Astrocyte of the spinal cord (primary cell): ENCODE measurements at regions not wholly inside any gene's neighbourhood (a gene's known extent, or its start where the extent isn't known, plus 50 kb on each side); places are given as distances from the start of the nearest gene placed in this dataset.
A peak's percentile ranks its signal among the peaks of the same experiment; 100 is the strongest.
"Not testable (repeated sequence)": the region's sequence is repeated elsewhere in the genome, so short reads cannot be mapped to it uniquely, and the experiment has no call there.

Source experiments
- DNase-seq: peaks from one replicate; pipeline ENCODE4 v3.0.0; 2011; ENCODE audit warnings: low read depth, low spot score
- H3K4me3 ChIP-seq: 2 replicates; pipeline ENCODE4 v1.5.1; 2011; ENCODE audit warnings: low read depth, mild to moderate bottlenecking, low read length, moderate library complexity
- in situ Hi-C: cut with HindIII; loops from 2 replicates; pipeline ENCODE4 v1.10.0; 2017; ENCODE audit warnings: low sequenced_read_pairs
- TF ChIP-seq, protein P1 (sequence below): IDR thresholded peaks from 2 replicates; pipeline ENCODE4 v1.5.1; 2012; ENCODE audit warnings: low read depth, mild to moderate bottlenecking, low read length, inconsistent platforms

DNA sequence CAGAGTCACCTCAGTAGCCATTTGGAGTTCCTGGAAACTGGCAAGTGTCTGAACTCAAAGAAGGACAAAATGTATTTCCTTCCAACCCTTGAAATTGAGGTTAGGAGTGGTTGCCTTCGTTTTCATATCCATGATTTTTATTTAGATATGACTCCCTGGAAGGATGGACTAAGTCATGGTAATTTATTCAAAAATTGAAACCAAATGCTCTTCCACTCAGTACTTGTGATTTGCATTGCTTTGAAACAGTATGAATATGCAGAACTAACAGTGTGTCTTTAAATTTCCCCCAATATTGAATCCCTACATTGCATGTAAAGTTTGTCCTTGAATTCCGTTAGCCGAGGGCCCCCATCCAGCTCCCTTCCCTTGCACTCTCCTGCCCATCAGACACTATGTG, 112.1 kb upstream of the DNAH14 start:
- no peak for DNase-seq
- TF ChIP-seq, protein P1, sequence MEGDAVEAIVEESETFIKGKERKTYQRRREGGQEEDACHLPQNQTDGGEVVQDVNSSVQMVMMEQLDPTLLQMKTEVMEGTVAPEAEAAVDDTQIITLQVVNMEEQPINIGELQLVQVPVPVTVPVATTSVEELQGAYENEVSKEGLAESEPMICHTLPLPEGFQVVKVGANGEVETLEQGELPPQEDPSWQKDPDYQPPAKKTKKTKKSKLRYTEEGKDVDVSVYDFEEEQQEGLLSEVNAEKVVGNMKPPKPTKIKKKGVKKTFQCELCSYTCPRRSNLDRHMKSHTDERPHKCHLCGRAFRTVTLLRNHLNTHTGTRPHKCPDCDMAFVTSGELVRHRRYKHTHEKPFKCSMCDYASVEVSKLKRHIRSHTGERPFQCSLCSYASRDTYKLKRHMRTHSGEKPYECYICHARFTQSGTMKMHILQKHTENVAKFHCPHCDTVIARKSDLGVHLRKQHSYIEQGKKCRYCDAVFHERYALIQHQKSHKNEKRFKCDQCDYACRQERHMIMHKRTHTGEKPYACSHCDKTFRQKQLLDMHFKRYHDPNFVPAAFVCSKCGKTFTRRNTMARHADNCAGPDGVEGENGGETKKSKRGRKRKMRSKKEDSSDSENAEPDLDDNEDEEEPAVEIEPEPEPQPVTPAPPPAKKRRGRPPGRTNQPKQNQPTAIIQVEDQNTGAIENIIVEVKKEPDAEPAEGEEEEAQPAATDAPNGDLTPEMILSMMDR = no peak
- in situ Hi-C loops = no loop called here
- H3K4me3 ChIP-seq = no peak overlapping the region

DNA sequence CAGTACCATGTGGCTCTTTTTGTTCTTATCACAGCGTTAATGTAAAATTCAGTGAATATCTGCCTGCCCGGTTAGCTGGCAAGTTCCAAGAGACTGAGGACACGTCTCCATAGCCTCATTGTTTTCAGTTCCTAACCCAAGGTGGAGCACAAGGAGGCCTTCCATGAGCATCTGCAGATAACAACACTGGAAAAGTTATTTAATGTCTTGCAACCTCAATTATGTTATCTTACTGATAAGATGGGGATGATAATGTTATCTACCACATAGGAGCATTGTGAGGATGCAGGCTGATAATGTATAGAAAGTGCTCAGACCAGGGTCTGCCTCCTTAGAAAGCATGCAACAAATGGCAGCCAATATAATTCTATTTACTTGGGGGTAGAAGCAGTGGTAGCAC, 109.6 kb upstream of the DNAH14 start:
- in situ Hi-C loops = no loop called here
- no peak for DNase-seq
- no peak overlapping the region for H3K4me3 ChIP-seq
- TF ChIP-seq, protein P1 = no peak

DNA sequence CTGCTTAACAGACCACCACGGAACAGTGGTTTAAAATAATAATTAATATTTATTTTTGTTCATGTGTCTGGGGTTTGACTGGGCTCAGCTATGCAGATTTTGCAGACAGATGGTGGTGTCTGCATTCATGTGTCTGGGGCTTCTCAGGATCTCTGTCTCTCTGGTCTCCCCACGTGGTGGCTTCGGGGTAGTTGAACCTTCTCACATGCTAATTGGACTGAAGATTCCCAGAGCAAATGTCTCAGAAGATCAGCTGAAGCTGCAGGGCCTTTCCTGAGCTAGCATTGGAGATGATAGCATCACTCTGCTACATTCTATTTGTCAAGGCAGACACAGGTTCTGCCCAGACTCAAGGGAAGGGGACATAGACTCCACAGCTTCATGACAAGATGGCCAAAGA, 109.1 kb upstream of the DNAH14 start:
- no peak overlapping the region for H3K4me3 ChIP-seq
- no peak for DNase-seq
- TF ChIP-seq, protein P1 = no peak
- in situ Hi-C loops = no loop called here

DNA sequence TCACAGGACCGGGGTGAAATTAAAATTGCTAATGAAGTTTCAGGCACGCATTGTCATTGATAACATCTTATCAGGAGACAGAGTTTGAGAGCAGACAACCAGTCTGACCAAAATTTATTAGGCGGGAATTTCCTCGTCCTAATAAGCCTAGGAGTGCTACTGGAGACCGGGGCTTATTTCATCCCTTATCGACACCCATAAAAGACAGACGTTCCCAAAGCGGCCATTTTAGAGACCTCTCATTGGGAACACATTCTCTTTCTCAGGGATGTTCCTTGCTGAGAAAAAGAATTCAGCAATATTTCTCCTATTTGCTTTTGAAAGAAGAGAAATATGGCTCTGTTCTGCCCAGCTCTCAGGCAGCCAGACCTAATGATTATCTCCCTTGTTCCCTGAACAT, 107.7 kb upstream of the DNAH14 start:
- DNase-seq, in situ Hi-C loops, H3K4me3 ChIP-seq: not testable (repeated sequence)

DNA sequence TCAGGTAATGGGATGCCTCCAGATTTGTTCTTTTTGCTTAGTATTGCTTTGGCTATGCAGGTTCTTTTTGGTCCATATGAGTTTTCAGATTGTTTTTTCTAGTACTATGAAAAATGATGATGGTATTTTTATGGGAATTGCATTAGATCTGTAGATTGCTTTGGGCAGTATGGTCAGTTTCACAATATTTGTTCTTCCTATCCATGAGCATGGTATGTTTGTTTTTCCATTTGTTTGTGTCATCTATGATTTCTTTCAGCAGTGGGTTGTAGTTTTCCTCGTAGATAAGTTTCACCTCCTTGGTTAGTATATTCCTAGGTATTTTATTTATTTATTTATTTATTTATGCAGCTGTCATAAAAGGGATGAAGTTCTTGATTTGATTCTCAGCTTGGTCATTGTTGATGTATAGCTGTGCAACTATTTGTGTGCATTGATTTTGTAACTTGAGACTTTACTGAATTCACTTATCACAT, 103.9 kb upstream of the DNAH14 start:
- TF ChIP-seq, protein P1 = no peak
- H3K4me3 ChIP-seq = no peak overlapping the region
- DNase-seq = no peak
- in situ Hi-C loops = no loop called here

DNA sequence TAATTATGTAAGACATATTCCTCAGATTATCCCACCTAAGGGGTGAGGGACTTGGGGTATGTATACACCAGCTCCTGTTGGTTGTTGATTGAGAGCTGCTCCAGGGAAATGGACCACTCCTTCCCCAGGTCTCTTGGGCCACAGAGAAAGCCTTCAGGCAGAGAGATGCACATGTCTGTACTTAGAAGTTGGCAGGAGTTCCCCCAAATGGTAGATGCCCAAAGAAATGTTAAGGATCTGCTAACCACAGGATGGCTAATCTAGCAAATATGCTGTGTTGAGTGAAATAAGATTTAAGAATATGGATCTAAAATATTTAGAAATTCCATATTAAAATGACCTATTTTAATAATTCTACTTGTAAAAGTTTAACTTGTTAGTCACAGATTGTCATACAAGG, 100.8 kb upstream of the DNAH14 start:
- DNase-seq = peak; percentile 23
- in situ Hi-C loops = no loop called here
- no peak overlapping the region for H3K4me3 ChIP-seq
- TF ChIP-seq, protein P1 = no peak

DNA sequence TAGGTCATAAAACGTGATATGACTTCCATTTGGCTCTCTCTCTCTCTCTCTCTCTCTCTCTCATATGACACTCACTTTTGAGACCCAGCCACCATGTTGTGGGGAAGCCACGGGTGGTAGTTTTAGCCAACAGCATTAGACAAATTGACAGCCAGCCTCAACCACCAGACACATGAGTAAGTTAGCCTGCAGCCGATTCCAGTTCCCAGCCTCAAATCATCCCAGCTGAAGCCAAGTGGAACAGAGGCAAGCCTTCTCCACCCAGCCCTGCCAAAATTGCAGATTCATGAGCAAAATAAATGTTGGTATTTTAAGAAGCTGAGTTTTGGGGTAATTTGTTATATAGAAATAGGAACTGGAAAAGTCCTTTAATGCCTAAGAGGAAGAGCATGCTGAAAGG, 98.0 kb upstream of the DNAH14 start:
- no peak for DNase-seq
- in situ Hi-C loops = no loop called here
- no peak overlapping the region for H3K4me3 ChIP-seq
- TF ChIP-seq, protein P1 = no peak

DNA sequence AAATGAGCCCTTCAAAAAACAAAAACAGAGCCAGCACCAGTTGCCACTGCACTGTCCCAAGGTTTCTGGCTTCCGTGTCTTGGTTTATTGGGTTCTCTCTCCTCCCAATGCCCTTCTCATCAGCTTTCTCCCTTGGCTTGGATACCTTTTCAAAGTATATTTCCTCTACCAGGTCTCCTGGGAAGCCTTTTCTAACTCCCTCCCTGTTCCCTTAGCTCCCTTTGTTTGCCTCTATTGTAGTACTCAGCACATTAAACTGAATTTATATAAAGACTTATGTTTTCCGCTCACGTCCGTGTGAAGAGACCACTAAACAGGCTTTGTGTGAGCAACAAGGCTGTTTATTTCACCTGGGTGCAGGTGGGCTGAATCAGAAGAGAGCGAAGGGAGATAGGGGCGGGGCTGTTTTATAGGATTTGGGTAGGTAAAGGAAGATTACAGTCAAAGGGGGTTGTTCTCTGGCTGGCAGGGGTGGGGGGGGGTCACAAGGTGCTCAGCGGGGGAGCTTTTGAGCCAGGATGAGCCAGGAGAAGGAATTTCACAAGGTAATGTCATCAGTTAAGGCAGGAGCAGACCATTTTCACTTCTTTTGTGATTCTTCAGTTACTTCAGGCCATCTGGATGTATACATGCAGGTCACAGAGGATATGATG, 89.7 kb upstream of the DNAH14 start:
- in situ Hi-C loops, H3K4me3 ChIP-seq, DNase-seq: not testable (repeated sequence)

DNA sequence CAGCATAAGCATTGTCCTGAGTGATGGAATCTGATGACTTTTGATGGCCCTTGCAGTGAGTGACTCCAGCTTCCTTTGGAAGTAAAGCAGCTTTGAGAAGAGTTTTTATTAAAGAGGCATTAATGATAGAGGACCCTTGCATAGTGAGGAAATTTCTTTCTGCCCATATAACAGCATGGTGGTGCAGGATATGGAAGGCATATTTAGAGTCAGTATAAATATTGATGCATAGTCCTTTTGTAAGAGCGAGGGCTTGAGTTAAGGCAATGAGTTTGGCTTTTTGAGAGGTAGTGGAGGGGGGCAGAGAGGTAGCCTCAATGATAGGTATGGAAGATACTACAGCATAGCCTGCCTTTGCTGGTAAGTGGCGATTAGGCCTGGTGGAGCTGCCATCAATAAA, 87.7 kb upstream of the DNAH14 start:
- H3K4me3 ChIP-seq, DNase-seq, in situ Hi-C loops: not testable (repeated sequence)
